Neural crest cell (in vitro differentiated cells): ENCODE measurements at regions not wholly inside any gene's neighbourhood (a gene's known extent, or its start where the extent isn't known, plus 50 kb on each side); places are given as distances from the start of the nearest gene placed in this dataset.
A peak's percentile ranks its signal among the peaks of the same experiment; 100 is the strongest.

Experiments
- DNase-seq: peaks from one replicate; pipeline ENCODE4 v3.0.0; 2021; ENCODE audit warnings: low read depth, mixed read lengths, low spot score
- H3K27ac Mint-ChIP-seq: one replicate; pipeline ENCODE4 v1.8.0; 2021; ENCODE audit warnings: mild to moderate bottlenecking, mixed read lengths; ENCODE audit not compliant: unreplicated experiment
- H3K27me3 Mint-ChIP-seq: 2 replicates; pipeline ENCODE4 v1.8.0; 2021; ENCODE audit warnings: low read depth, mild to moderate bottlenecking, mixed read lengths
- H3K36me3 Mint-ChIP-seq: 2 replicates; pipeline ENCODE4 v1.8.0; 2021; ENCODE audit warnings: low read depth, mild to moderate bottlenecking, mixed read lengths
- H3K4me1 Mint-ChIP-seq: 2 replicates; pipeline ENCODE4 v1.8.0; 2021; ENCODE audit warnings: mixed read lengths
- H3K4me3 Mint-ChIP-seq: one replicate; pipeline ENCODE4 v1.8.0; 2021; ENCODE audit warnings: mild to moderate bottlenecking, mixed read lengths
- H3K9me3 Mint-ChIP-seq: 2 replicates; pipeline ENCODE4 v1.8.0; 2021; ENCODE audit warnings: mixed read lengths
- TF ChIP-seq, protein P1 (sequence below): fragments of 200-600 bp; sonication (generic); conservative IDR thresholded peaks from 2 replicates; pipeline ENCODE4 v1.5.0; 2021; ENCODE audit warnings: antibody characterized with exemption, mild to moderate bottlenecking

DNA sequence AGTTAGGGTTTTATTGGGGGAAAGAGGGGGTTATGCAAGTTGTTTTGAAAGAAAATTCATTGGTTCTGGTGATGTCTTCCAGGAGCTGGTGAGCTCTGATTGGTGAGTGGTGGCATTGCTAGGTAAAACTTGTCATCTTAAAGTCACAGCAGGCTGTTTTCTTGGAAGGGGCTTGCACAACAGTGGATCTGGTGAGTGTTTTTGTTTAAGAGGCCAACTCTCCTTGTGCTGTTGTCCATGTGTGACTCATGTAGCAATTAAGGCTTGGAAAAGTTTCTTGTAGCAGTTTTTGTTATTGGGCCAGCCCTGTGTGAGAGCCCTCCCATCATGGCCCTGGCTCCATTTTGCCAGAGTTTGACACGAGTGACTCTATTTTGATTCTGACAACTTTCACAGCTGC lies 109.4 kb downstream of the RFC3 start:
- H3K27ac Mint-ChIP-seq = no peak overlapping the region
- no peaks in the 10 kb centered on the region for H3K9me3 Mint-ChIP-seq
- TF ChIP-seq, protein P1, sequence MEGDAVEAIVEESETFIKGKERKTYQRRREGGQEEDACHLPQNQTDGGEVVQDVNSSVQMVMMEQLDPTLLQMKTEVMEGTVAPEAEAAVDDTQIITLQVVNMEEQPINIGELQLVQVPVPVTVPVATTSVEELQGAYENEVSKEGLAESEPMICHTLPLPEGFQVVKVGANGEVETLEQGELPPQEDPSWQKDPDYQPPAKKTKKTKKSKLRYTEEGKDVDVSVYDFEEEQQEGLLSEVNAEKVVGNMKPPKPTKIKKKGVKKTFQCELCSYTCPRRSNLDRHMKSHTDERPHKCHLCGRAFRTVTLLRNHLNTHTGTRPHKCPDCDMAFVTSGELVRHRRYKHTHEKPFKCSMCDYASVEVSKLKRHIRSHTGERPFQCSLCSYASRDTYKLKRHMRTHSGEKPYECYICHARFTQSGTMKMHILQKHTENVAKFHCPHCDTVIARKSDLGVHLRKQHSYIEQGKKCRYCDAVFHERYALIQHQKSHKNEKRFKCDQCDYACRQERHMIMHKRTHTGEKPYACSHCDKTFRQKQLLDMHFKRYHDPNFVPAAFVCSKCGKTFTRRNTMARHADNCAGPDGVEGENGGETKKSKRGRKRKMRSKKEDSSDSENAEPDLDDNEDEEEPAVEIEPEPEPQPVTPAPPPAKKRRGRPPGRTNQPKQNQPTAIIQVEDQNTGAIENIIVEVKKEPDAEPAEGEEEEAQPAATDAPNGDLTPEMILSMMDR = no peak
- no peaks in the 10 kb centered on the region for H3K27me3 Mint-ChIP-seq
- peaks cover 2% of the 10 kb centered on the region for H3K36me3 Mint-ChIP-seq
- peaks cover 8% of the 10 kb centered on the region for H3K4me1 Mint-ChIP-seq
- no peak overlapping the region for H3K4me3 Mint-ChIP-seq
- no peak for DNase-seq

DNA sequence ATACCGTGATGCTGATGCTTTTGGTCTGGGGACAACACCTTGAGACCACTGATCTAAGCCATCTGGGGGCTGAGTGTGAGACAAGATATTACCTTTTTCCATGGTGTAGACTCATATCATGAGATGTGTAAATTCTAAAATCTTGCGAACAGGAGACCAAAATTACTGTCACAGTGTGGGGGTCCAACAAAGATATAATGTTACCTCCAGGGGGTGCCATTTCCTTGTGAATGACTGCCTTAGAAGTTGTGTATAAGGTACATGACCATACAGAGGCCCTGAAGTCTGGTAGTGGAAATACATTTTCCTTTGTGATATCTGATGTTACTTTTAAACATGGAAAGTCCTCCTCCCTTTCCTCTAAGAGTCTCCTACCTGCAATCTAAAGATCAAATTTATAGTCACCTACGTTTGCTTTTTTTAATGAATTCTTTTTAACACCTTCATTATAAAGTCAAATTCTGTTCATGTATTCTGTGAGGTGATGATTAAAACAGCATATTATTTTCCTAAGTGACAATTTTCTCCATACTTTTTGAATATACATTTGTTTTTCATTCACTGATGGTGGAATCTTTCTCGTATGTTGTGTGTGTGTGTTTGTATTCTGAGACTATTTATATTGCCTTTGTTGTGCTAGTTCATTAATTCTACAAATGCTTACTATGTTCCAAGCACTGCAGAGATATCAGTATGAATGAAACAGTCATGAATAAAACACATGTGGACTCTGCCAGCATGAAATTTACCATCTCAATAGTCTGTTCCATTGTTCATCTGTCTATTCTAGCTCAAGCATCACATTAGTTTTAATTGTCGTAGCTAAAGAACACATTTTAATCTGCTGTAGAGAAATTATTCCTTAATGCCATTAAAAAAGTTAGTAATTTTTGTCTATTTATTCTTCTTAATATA lies 113.7 kb downstream of the RFC3 start:
- no peak overlapping the region for H3K4me3 Mint-ChIP-seq
- DNase-seq = peak; percentile 13
- peaks cover 2% of the 10 kb centered on the region for H3K36me3 Mint-ChIP-seq
- no peak overlapping the region for H3K27ac Mint-ChIP-seq
- no peaks in the 10 kb centered on the region for H3K27me3 Mint-ChIP-seq
- H3K4me1 Mint-ChIP-seq = peaks cover 17% of the 10 kb centered on the region
- TF ChIP-seq, protein P1 = peak; percentile 74
- H3K9me3 Mint-ChIP-seq = no peaks in the 10 kb centered on the region

DNA sequence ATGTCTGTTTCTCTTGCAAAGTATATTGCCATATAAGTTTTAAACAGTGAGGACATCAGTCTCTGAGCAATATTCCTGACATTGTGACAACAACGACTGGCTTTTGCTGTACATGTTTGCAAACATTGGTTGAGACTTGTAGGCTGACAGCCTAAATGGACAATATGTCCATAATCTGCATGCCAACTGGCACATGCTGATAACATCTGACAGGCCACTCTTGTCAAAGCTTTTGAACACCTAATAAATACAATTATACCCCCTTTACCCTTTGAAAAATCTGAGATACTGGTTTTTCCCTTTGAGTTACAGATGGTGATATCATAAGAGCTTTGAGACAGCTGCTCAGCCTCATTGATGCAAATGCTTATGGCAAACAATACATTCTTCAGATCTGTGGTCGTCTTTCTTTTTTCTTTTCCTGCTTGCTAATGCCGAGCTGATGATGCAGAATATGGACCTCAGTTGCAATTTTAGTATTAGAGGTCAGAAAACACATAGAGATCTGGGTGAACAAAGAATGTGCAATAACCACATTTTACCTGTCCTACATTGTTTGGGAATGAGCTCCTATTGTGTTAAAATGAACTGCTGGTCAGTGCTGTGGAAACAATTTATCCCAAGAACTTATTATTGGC lies 114.9 kb downstream of the RFC3 start:
- TF ChIP-seq, protein P1 = no peak
- no peak overlapping the region for H3K4me3 Mint-ChIP-seq
- H3K27me3 Mint-ChIP-seq = no peaks in the 10 kb centered on the region
- no peak overlapping the region for H3K27ac Mint-ChIP-seq
- H3K9me3 Mint-ChIP-seq = no peaks in the 10 kb centered on the region
- no peaks in the 10 kb centered on the region for H3K36me3 Mint-ChIP-seq
- no peak for DNase-seq
- H3K4me1 Mint-ChIP-seq = peaks cover 24% of the 10 kb centered on the region

DNA sequence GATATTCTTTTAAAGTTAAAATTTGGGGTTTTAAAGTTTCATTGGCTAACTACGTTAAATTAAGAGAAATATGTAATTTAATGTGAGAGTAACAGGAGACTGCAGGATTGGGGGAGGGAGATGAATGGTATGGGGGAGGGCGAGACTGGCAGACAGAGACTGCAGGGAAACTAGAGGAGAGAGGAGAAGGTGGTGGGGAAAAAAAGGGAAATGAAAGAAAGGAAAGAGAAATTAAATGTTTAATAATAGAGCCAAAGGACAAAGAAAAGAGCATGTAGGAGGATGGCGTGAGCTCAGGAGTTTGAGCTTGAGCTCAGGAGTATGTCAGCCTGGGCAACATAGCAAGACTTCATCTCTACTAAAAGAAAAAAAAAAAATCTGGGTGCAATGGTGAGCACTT lies 115.9 kb downstream of the RFC3 start:
- Mint-ChIP-seq H3K9me3 (no peaks in the 10 kb centered on the region), H3K27ac (no peak overlapping the region), H3K4me1 (peaks cover 28% of the 10 kb centered on the region), H3K36me3 (no peaks in the 10 kb centered on the region), H3K4me3 (no peak overlapping the region), H3K27me3 (no peaks in the 10 kb centered on the region)
- TF ChIP-seq, protein P1 = no peak
- DNase-seq = no peak

DNA sequence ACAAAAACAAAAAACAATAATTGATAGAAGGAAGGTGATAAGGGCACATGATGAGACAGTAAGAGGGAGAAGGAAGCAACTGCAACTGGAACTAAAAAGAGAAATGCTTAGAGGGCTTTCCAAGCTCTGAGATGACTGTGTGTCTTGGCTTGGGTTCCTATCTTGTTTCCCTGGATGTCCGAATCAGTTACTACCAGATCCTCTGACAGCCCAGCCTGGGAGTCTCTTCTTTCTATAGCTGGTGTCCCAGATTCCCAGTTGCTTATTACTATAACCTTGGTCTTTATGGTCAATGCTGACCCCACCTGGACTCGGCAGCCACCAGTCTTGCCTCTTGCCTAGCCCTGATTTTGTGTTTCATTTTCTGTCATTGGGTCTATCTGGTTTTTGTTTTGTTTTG lies 116.4 kb downstream of the RFC3 start:
- TF ChIP-seq, protein P1 = no peak
- Mint-ChIP-seq H3K4me1 (peaks cover 29% of the 10 kb centered on the region), H3K27ac (no peak overlapping the region), H3K4me3 (no peak overlapping the region), H3K27me3 (no peaks in the 10 kb centered on the region), H3K36me3 (no peaks in the 10 kb centered on the region), H3K9me3 (peaks cover under 1% of the 10 kb centered on the region)
- DNase-seq = no peak
